K562 (cell line): ENCODE measurements at regions not wholly inside any gene's neighbourhood (a gene's known extent, or its start where the extent isn't known, plus 50 kb on each side); places are given as distances from the start of the nearest gene placed in this dataset.

ENCODE experiments used
- CTCF ChIP-seq, 3 experiments: IDR thresholded peaks in 2 of 3; conservative IDR thresholded peaks in 1 of 3; 2 replicates each; pipeline ENCODE4 v1.5.1; 2011 to 2012; ENCODE audit warnings: low read length in 3 of 3, mild to moderate bottlenecking in 3 of 3, control low read depth in 2 of 3, improper control_type of control experiment in 1 of 3, inconsistent platforms in 1 of 3, low read depth in 1 of 3, mixed read lengths in 1 of 3, moderate library complexity in 1 of 3; ENCODE audit not compliant: insufficient read depth in 2 of 3
- EZH2 ChIP-seq: IDR thresholded peaks from 2 replicates; pipeline ENCODE4 v1.6.1; 2012; ENCODE audit warnings: low read depth, mild to moderate bottlenecking, inconsistent platforms, low read length, borderline replicate concordance
- GABPA ChIP-seq: fragments of 200-800 bp; sonication (Bioruptor generic); conservative IDR thresholded peaks from 2 replicates; pipeline ENCODE4 v1.6.1; 2016; ENCODE audit warnings: low read depth, missing genetic modification characterization, missing compliant biosample characterization
- ZBTB33 ChIP-seq: sonication (generic); formaldehyde crosslinking; IDR thresholded peaks from 2 replicates; pipeline ENCODE4 v1.8.1; 2023; ENCODE audit warnings: mild to moderate bottlenecking, missing genetic modification reagents

GRCh38 chr11:130765951-130766649 is 150.2 kb downstream of the SNX19 start:
- TF ChIP-seq EZH2 (no peak), CTCF (IDR thresholded peaks at IDR 0.05 in 2 of 3, conservative IDR thresholded peaks at IDR 0.05 in 1 of 3; ENCODE audit: insufficient read depth in 2 of 3, low read depth in 1 of 3, low read length in 3 of 3) (no peak), ZBTB33 (no peak), GABPA (tag) (no peak)
